ENCODE measurements at regions not wholly inside any gene's neighbourhood (a gene's known extent, or its start where the extent isn't known, plus 50 kb on each side); places are given as distances from the start of the nearest gene placed in this dataset.

DNA sequence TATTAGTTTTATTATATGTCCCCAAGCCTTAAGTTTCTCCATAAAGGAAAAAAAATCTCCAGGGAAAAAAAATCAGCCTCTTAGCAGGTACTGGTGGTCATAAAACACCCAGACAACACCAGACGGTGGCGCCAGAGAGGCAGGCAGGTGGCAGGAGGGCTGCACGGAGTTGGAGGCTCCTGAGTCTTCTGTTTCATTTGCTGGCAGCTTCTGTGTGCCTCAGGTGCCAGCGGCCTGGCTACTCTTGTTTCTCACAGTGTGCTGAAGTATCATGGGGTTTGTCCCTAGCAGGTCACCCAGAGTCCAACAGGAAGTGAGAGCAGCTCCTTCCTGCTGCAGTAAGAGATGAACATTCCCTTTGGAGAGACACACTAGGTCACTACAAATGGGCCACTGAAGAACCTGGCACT is 123.3 kb upstream of the GADD45A start:
- peaks cover 19% of the 10 kb centered on the region for H3F3A ChIP-seq (ENCODE audit: insufficient read depth)
- H3K9me3 ChIP-seq (ENCODE audit: low read depth), result no peaks in the 10 kb centered on the region
- peaks cover 10% of the 10 kb centered on the region for H3K4me1 ChIP-seq (ENCODE audit: insufficient read depth)
- no peak overlapping the region for H3K27ac ChIP-seq
- H2AFZ ChIP-seq, result no peak overlapping the region
- no peaks in the 10 kb centered on the region for H4K20me1 ChIP-seq (ENCODE audit: insufficient read depth)
- in situ Hi-C loops (cut with MboI), result loop anchor here (10.0 kb wide), 1 partner anchor 123 kb away; the partner anchor contains the start of gene GADD45A
- no peak overlapping the region for H3K9ac ChIP-seq
- no peak overlapping the region for H3K4me3 ChIP-seq
- WGBS, 2 experiments (ENCODE audit: low coverage in 1 of 2, low lambda C conversion rate in 2 of 2, missing lambda C conversion rate in 2 of 2), result 2 to 3% methylated on average over 4 of the region's 4 CpGs
- no peak overlapping the region for H3K4me2 ChIP-seq (ENCODE audit: unreplicated experiment)
- no peaks in the 10 kb centered on the region for H3K36me3 ChIP-seq (ENCODE audit: low read depth)
- peak; percentile 87 for DNase-seq
- TF ChIP-seq EZH2 (IDR thresholded peaks at IDR 0.05; ENCODE audit: insufficient read depth, poor library complexity, severe bottlenecking) (no peak), EZH2phosphoT487 (IDR thresholded peaks at IDR 0.05; ENCODE audit: insufficient read depth, low read depth) (no peak)
- no peaks in the 10 kb centered on the region for H3K9me2 ChIP-seq (ENCODE audit: insufficient read depth)
- H3K27me3 ChIP-seq (replicated peaks; ENCODE audit: insufficient read depth), result no peaks in the 10 kb centered on the region
- no peaks in the 10 kb centered on the region for H3K79me2 ChIP-seq (ENCODE audit: insufficient read depth)

GRCh38 chr1:67563684-67564083 is 121.3 kb upstream of the GADD45A start:
- Histone ChIP-seq H3K79me2 (ENCODE audit: insufficient read depth) (no peaks in the 10 kb centered on the region), H3K9ac (peak overlapping the region; percentile 49; the same call in 1 of the 2 replicates), H3K27ac (0 out of 2 replicates have a peak overlapping the region, but pooled peaks have one; percentile 25), H3K9me2 (ENCODE audit: insufficient read depth) (no peaks in the 10 kb centered on the region), H3K36me3 (ENCODE audit: low read depth) (no peaks in the 10 kb centered on the region), H3K27me3 (replicated peaks; ENCODE audit: insufficient read depth) (no peaks in the 10 kb centered on the region), H3K4me2 (ENCODE audit: unreplicated experiment) (no peak overlapping the region), H3K4me3 (no peak overlapping the region), H3K4me1 (ENCODE audit: insufficient read depth) (peaks cover 8% of the 10 kb centered on the region), H3K9me3 (ENCODE audit: low read depth) (no peaks in the 10 kb centered on the region), H4K20me1 (ENCODE audit: insufficient read depth) (no peaks in the 10 kb centered on the region), H3F3A (ENCODE audit: insufficient read depth) (peaks cover 14% of the 10 kb centered on the region), H2AFZ (peak overlapping the region; percentile 15)
- 59 to 65% methylated on average over 2 of the region's 2 CpGs for WGBS, 2 experiments (ENCODE audit: low coverage in 1 of 2, low lambda C conversion rate in 2 of 2, missing lambda C conversion rate in 2 of 2)
- in situ Hi-C loops (cut with MboI), result loop anchor here (10.0 kb wide), 1 partner anchor 121 kb away; the partner anchor contains the start of gene GADD45A
- TF ChIP-seq EZH2 (IDR thresholded peaks at IDR 0.05; ENCODE audit: insufficient read depth, poor library complexity, severe bottlenecking) (no peak), EZH2phosphoT487 (IDR thresholded peaks at IDR 0.05; ENCODE audit: insufficient read depth, low read depth) (no peak)
- DNase-seq, result no peak

DNA sequence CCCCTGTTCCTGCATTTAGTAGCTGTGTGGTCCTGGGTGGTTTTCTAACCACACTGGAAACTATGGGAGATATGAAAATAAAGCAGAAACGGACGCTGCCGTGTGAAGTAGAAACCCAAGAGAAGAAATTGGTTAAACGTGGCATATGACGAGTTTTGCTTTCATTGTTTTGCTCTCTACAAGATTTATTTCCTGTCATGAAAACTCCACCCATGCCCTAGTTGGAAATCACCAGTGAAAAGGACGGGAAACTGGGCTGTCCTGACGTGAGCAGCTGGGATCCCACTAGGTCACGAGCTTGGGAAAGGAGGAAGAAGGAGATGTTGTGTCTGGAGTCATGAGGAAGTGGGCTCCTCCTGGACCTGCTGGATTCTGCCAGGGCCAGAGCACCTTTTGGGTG is 120.8 kb upstream of the GADD45A start:
- peak overlapping the region; percentile 15 for H2AFZ ChIP-seq
- in situ Hi-C loops (cut with MboI), result loop anchor here (10.0 kb wide), 1 partner anchor 121 kb away; the partner anchor contains the start of gene GADD45A
- peak; percentile 49 for DNase-seq

GRCh38 chr1:67566803-67567377 is 118.1 kb upstream of the GADD45A start:
- no peaks in the 10 kb centered on the region for H3K27me3 ChIP-seq (replicated peaks; ENCODE audit: insufficient read depth)
- peaks cover 21% of the 10 kb centered on the region for H3K4me1 ChIP-seq (ENCODE audit: insufficient read depth)
- no peak overlapping the region for H2AFZ ChIP-seq
- TF ChIP-seq EZH2phosphoT487 (IDR thresholded peaks at IDR 0.05; ENCODE audit: insufficient read depth, low read depth) (no peak), EZH2 (IDR thresholded peaks at IDR 0.05; ENCODE audit: insufficient read depth, poor library complexity, severe bottlenecking) (no peak)
- H3K79me2 ChIP-seq (ENCODE audit: insufficient read depth), result no peaks in the 10 kb centered on the region
- 39 to 47% methylated on average over 2 of the region's 2 CpGs for WGBS, 2 experiments (ENCODE audit: low coverage in 1 of 2, low lambda C conversion rate in 2 of 2, missing lambda C conversion rate in 2 of 2)
- peaks cover 20% of the 10 kb centered on the region for H3F3A ChIP-seq (ENCODE audit: insufficient read depth)
- no peaks in the 10 kb centered on the region for H4K20me1 ChIP-seq (ENCODE audit: insufficient read depth)
- H3K9ac ChIP-seq, result no peak overlapping the region
- H3K4me2 ChIP-seq (ENCODE audit: unreplicated experiment), result no peak overlapping the region
- DNase-seq, result peak; percentile 50
- no peaks in the 10 kb centered on the region for H3K36me3 ChIP-seq (ENCODE audit: low read depth)
- H3K9me3 ChIP-seq (ENCODE audit: low read depth), result no peaks in the 10 kb centered on the region
- no peak overlapping the region for H3K4me3 ChIP-seq
- H3K9me2 ChIP-seq (ENCODE audit: insufficient read depth), result no peaks in the 10 kb centered on the region
- in situ Hi-C loops (cut with MboI), result loop anchor here (10.0 kb wide), 1 partner anchor 118 kb away; the partner anchor contains the start of gene GADD45A
- H3K27ac ChIP-seq, result no peak overlapping the region

More for the DNA sequence above, 120.8 kb upstream of the GADD45A start:
- Histone ChIP-seq H3K9me2 (ENCODE audit: insufficient read depth) (no peaks in the 10 kb centered on the region), H3K27me3 (replicated peaks; ENCODE audit: insufficient read depth) (no peaks in the 10 kb centered on the region), H3F3A (ENCODE audit: insufficient read depth) (peaks cover 10% of the 10 kb centered on the region), H3K36me3 (ENCODE audit: low read depth) (no peaks in the 10 kb centered on the region), H3K9me3 (ENCODE audit: low read depth) (no peaks in the 10 kb centered on the region), H3K4me2 (ENCODE audit: unreplicated experiment) (no peak overlapping the region), H3K27ac (0 out of 2 replicates have a peak overlapping the region, but pooled peaks have one; percentile 25), H3K9ac (peak overlapping the region; percentile 49; the same call in 1 of the 2 replicates), H3K4me3 (no peak overlapping the region), H3K79me2 (ENCODE audit: insufficient read depth) (no peaks in the 10 kb centered on the region), H4K20me1 (ENCODE audit: insufficient read depth) (no peaks in the 10 kb centered on the region), H3K4me1 (ENCODE audit: insufficient read depth) (peaks cover 4% of the 10 kb centered on the region)
- TF ChIP-seq EZH2phosphoT487 (IDR thresholded peaks at IDR 0.05; ENCODE audit: insufficient read depth, low read depth), result no peak
- TF ChIP-seq EZH2 (IDR thresholded peaks at IDR 0.05; ENCODE audit: insufficient read depth, poor library complexity, severe bottlenecking), result no peak
- WGBS, 2 experiments (ENCODE audit: low coverage in 1 of 2, low lambda C conversion rate in 2 of 2, missing lambda C conversion rate in 2 of 2), result 36 to 40% methylated on average over 8 of the region's 8 CpGs
